AG04450 (cell line): ENCODE measurements at regions not wholly inside any gene's neighbourhood (a gene's known extent, or its start where the extent isn't known, plus 50 kb on each side); places are given as distances from the start of the nearest gene placed in this dataset.

Experiments used
- CTCF ChIA-PET: fragments of 300-600, 350-600 bp; formaldehyde crosslinking; extraction: SDS; loops from one replicate; lab custom pipeline; 2022; ENCODE audit warnings: antibody characterized with exemption, inconsistent platforms; lab: Charles Lee
- POLR2A ChIA-PET: fragments of 350-600 bp; formaldehyde crosslinking; extraction: SDS; loops from one replicate; lab custom pipeline; 2021; ENCODE audit warnings: antibody characterized with exemption, inconsistent platforms; lab: Yijun Ruan, JAX
- DNase-seq: peaks from one replicate; pipeline ENCODE4 v3.0.0-alpha.2; 2011; ENCODE audit warnings: low read depth, low spot score
- H3K27ac ChIP-seq: one replicate; pipeline ENCODE4 v1.5.1; 2012; ENCODE audit warnings: low read depth, low read length, control low read depth
- H3K27me3 ChIP-seq: one replicate; pipeline ENCODE4 v1.6.0; 2012; ENCODE audit warnings: low read length; ENCODE audit not compliant: control insufficient read depth, insufficient read depth
- H3K4me3 ChIP-seq: 2 replicates; pipeline ENCODE4 v1.5.1; 2011; ENCODE audit warnings: mild to moderate bottlenecking, low read depth, low read length, control low read depth
- H3K9me3 ChIP-seq: 2 replicates; pipeline ENCODE4 v1.5.1; 2012; ENCODE audit warnings: low read length; ENCODE audit not compliant: control insufficient read depth, insufficient read depth
- CTCF ChIP-seq: IDR thresholded peaks from 2 replicates; pipeline ENCODE4 v1.5.1; 2011; ENCODE audit warnings: low read depth, low read length, control low read depth, inconsistent platforms

GRCh38 chr2:58739033-58739432, 497.9 kb upstream of the FANCL start:
- no peak overlapping the region for H3K4me3 ChIP-seq
- POLR2A ChIA-PET: no interaction called here
- no peaks in the 10 kb centered on the region for H3K27me3 ChIP-seq
- no peak overlapping the region for H3K27ac ChIP-seq
- TF ChIP-seq CTCF: no peak
- CTCF ChIA-PET: interaction anchor here (0.6 kb wide), 1 partner anchor 43 kb away, joined by 3 read pairs; no protein-coding TSS in a partner anchor
- DNase-seq: no peak
- H3K9me3 ChIP-seq: no peaks in the 10 kb centered on the region

- DNase-seq: no peak
- TF ChIP-seq CTCF: no peak
- CTCF ChIA-PET: no interaction called here
Measured at GRCh38 chr2:58734365-58734764, 493.2 kb upstream of the FANCL start.

GRCh38 chr2:58732999-58733398, 491.9 kb upstream of the FANCL start:
- CTCF ChIA-PET: no interaction called here
- no peaks in the 10 kb centered on the region for H3K9me3 ChIP-seq
- H3K27me3 ChIP-seq: no peaks in the 10 kb centered on the region
- H3K4me3 ChIP-seq: no peak overlapping the region
- DNase-seq: no peak
- TF ChIP-seq CTCF: no peak
- H3K27ac ChIP-seq: no peak overlapping the region
- POLR2A ChIA-PET: no interaction called here

More at GRCh38 chr2:58734365-58734764, 493.2 kb upstream of the FANCL start:
- H3K27ac ChIP-seq: no peak overlapping the region
- POLR2A ChIA-PET: no interaction called here
- H3K4me3 ChIP-seq: no peak overlapping the region
- H3K9me3 ChIP-seq: no peaks in the 10 kb centered on the region
- H3K27me3 ChIP-seq: no peaks in the 10 kb centered on the region

- CTCF ChIA-PET: no interaction called here
- DNase-seq: no peak
Measured at GRCh38 chr2:58731488-58731869, 490.4 kb upstream of the FANCL start.

More at GRCh38 chr2:58731488-58731869, 490.4 kb upstream of the FANCL start:
- Histone ChIP-seq H3K4me3 (no peak overlapping the region), H3K27ac (no peak overlapping the region), H3K9me3 (no peaks in the 10 kb centered on the region), H3K27me3 (no peaks in the 10 kb centered on the region)
- POLR2A ChIA-PET: no interaction called here
- TF ChIP-seq CTCF: no peak
